Transverse colon (tissue), 3 donors: ENCODE measurements at regions not wholly inside any gene's neighbourhood (a gene's known extent, or its start where the extent isn't known, plus 50 kb on each side); places are given as distances from the start of the nearest gene placed in this dataset.

Source experiments
- POLR2A ChIP-seq: fragments of 450-650 bp; IDR thresholded peaks from one replicate; pipeline ENCODE4 v1.6.1; 2016; ENCODE audit warnings: antibody characterized with exemption, mild to moderate bottlenecking, moderate library complexity
- TF ChIP-seq, protein P1 (sequence below), 5 experiments: fragments of 200-600 bp in 3 of 5; fragments of 450-650 bp in 2 of 5; sonication (generic) in 3 of 5; IDR thresholded peaks; 1 replicate in 2 of 5; 2 replicates in 3 of 5; pipeline ENCODE4 v1.5.1; 2016 to 2017; ENCODE audit warnings: antibody characterized with exemption in 5 of 5, inconsistent platforms in 3 of 5, mild to moderate bottlenecking in 2 of 5, moderate library complexity in 1 of 5

DNA sequence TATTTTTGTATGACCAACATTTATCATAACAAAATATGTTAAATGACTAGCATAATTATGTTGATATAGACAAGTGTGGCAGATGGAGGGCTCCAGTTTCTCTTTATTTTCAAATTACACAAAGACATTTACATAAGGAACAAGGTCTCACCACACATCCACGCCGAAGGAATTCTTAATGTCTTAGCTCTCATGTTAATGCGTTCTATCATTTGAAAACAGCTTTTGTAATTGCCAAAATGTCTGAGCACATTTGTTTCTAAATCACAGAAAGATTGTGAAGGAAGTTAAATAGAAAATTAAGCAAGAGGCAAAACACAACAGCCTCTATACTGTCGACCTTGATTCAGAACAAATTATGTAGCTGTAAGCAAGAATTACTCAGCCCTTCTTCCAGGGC lies 223.0 kb upstream of the NR5A2 start:
- no peak for TF ChIP-seq POLR2A
- TF ChIP-seq, protein P1, sequence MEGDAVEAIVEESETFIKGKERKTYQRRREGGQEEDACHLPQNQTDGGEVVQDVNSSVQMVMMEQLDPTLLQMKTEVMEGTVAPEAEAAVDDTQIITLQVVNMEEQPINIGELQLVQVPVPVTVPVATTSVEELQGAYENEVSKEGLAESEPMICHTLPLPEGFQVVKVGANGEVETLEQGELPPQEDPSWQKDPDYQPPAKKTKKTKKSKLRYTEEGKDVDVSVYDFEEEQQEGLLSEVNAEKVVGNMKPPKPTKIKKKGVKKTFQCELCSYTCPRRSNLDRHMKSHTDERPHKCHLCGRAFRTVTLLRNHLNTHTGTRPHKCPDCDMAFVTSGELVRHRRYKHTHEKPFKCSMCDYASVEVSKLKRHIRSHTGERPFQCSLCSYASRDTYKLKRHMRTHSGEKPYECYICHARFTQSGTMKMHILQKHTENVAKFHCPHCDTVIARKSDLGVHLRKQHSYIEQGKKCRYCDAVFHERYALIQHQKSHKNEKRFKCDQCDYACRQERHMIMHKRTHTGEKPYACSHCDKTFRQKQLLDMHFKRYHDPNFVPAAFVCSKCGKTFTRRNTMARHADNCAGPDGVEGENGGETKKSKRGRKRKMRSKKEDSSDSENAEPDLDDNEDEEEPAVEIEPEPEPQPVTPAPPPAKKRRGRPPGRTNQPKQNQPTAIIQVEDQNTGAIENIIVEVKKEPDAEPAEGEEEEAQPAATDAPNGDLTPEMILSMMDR (IDR thresholded peaks at IDR 0.05), result no peak
